ENCODE measurements at regions not wholly inside any gene's neighbourhood (a gene's known extent, or its start where the extent isn't known, plus 50 kb on each side); places are given as distances from the start of the nearest gene placed in this dataset.

DNA sequence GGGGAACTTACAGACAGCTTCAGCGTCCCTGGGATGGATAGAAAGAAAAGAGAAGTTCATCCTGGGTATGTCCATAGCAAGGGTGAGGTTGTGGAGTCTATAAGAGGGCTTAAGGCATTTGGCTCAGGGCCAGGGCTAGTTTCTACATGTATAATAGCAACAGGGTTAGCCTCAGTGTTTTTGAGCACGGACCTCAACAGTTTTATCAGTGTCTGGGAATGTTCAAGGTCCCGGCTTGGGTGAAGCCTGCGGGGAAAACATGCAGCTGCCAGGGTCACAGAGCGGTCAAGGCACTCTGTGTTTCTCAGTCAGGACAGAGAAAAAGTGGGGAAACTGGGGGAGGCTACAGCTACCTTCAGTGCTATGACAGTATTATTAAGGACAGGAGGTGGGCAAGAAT, 427.7 kb upstream of the HS6ST1 start:
- TF ChIP-seq POLR2A (IDR thresholded peaks at IDR 0.05), result no peak
- TF ChIP-seq, protein P1, sequence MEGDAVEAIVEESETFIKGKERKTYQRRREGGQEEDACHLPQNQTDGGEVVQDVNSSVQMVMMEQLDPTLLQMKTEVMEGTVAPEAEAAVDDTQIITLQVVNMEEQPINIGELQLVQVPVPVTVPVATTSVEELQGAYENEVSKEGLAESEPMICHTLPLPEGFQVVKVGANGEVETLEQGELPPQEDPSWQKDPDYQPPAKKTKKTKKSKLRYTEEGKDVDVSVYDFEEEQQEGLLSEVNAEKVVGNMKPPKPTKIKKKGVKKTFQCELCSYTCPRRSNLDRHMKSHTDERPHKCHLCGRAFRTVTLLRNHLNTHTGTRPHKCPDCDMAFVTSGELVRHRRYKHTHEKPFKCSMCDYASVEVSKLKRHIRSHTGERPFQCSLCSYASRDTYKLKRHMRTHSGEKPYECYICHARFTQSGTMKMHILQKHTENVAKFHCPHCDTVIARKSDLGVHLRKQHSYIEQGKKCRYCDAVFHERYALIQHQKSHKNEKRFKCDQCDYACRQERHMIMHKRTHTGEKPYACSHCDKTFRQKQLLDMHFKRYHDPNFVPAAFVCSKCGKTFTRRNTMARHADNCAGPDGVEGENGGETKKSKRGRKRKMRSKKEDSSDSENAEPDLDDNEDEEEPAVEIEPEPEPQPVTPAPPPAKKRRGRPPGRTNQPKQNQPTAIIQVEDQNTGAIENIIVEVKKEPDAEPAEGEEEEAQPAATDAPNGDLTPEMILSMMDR (IDR thresholded peaks at IDR 0.05), result no peak

Data from thyroid gland (tissue), 4 donors.